ENCODE measurements at regions not wholly inside any gene's neighbourhood (a gene's known extent, or its start where the extent isn't known, plus 50 kb on each side); places are given as distances from the start of the nearest gene placed in this dataset.

DNA sequence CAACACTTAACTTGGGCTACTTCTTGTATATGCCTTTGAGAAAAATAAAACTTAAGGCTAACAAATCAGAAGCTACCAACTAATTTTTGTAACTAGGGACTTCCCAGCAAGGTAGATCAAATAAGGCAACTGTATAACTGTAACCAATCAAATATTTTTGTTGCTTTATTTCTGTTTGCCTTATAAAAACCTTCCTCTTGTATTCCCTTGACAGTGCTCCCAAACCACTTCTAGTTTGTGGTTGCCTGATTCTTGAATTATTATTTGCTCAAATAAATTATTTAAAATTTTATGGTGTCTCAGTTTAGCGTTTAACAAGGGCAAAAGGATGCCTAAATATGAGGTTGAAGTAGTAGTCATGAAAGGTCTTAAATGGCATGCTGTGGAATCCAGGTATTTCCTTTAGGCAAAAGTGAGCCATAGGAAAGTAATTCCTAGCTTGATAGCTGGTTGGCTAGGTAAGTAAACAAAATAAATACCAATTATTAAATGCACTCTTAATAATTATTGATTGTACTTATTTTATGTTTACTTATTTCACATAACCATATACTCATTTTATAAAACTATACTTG lies 632.6 kb downstream of the RPL10L start:
- no peaks in the 10 kb centered on the region for H4K20me1 ChIP-seq (replicated peaks in 1 of 2; ENCODE audit: control insufficient read depth in 1 of 2, insufficient read depth in 2 of 2, low read length in 2 of 2)
- no peaks in the 10 kb centered on the region for H3K23me2 ChIP-seq (ENCODE audit: low read depth, low read length)
- no peak overlapping the region for H3K23ac ChIP-seq (ENCODE audit: insufficient read length)
- H3K14ac ChIP-seq (ENCODE audit: insufficient read length) = no peak overlapping the region
- 82% methylated on average over 1 of the region's 1 CpG; no CpG with 5 or more reads in 1 of the 2 experiments for WGBS, 2 experiments (ENCODE audit: extremely low coverage in 1 of 2, insufficient coverage in 1 of 2, insufficient read length in 1 of 2, insufficient replicate concordance in 2 of 2, low coverage in 1 of 2, low lambda C conversion rate in 2 of 2, missing lambda C conversion rate in 1 of 2)
- H3K4me3 ChIP-seq (ENCODE audit: extremely low read depth in 1 of 4, insufficient read depth in 2 of 4, low read depth in 3 of 4, low read length in 4 of 4) = no peak overlapping the region
- no peak overlapping the region for H3K4me2 ChIP-seq (ENCODE audit: insufficient read depth in 1 of 2, low read depth in 2 of 2, low read length in 2 of 2)
- no peak overlapping the region for H3K4ac ChIP-seq (replicated peaks; ENCODE audit: insufficient read length, low read depth, low read length)
- no peak for TF ChIP-seq SP1 (IDR thresholded peaks at IDR 0.05; ENCODE audit: low read depth, low read length)
- no peak for TF ChIP-seq TBP (IDR thresholded peaks at IDR 0.05; ENCODE audit: low read depth, low read length)
- no peak overlapping the region for H4K91ac ChIP-seq (replicated peaks; ENCODE audit: insufficient read length, low read length)
- H3K79me2 ChIP-seq (ENCODE audit: control insufficient read depth in 1 of 2, insufficient read depth in 2 of 2, low read length in 2 of 2) = no peaks in the 10 kb centered on the region
- DNase-seq (ENCODE audit: low read depth in 1 of 2, low spot score in 2 of 2) (no peak), FAIRE-seq (no peak)
- H2BK5ac ChIP-seq (ENCODE audit: low read depth, low read length) = no peak overlapping the region
- POLR2A ChIA-PET (ENCODE audit: partially characterized antibody) = no interaction called here
- no peaks in the 10 kb centered on the region for H3K27me3 ChIP-seq (replicated peaks in 1 of 4; ENCODE audit: control insufficient read depth in 3 of 4, extremely low read depth in 1 of 4, insufficient read depth in 3 of 4, low read length in 3 of 4)
- no peak overlapping the region for H4K8ac ChIP-seq (ENCODE audit: extremely low read depth, insufficient read depth, low read length)
- H3K4me1 ChIP-seq (replicated peaks in 1 of 4; ENCODE audit: control insufficient read depth in 3 of 4, insufficient read depth in 4 of 4, low read length in 3 of 4) = no peaks in the 10 kb centered on the region
- H3K9ac ChIP-seq (replicated peaks in 1 of 4; ENCODE audit: extremely low read depth in 1 of 4, low read depth in 3 of 4, low read length in 3 of 4) = no peak overlapping the region
- no peak overlapping the region for H2BK15ac ChIP-seq (ENCODE audit: low read length)
- no peaks in the 10 kb centered on the region for H3K79me1 ChIP-seq (ENCODE audit: low read depth, low read length)
- no peak overlapping the region for H2BK120ac ChIP-seq (replicated peaks; ENCODE audit: low read depth, low read length)
- no peak overlapping the region for H2BK12ac ChIP-seq (ENCODE audit: low read depth, low read length)
- no peak overlapping the region for H3K56ac ChIP-seq (replicated peaks; ENCODE audit: insufficient read length, low read depth, low read length)
- H2AFZ ChIP-seq (ENCODE audit: low read length) = no peak overlapping the region
- CTCF ChIA-PET (ENCODE audit: partially characterized antibody) = no interaction called here
- no peaks in the 10 kb centered on the region for H3K36me3 ChIP-seq (ENCODE audit: control insufficient read depth in 2 of 4, insufficient read depth in 4 of 4, low read length in 3 of 4)
- H3K27ac ChIP-seq (ENCODE audit: low read depth, low read length) = no peak overlapping the region
- no peak overlapping the region for H3K18ac ChIP-seq (ENCODE audit: extremely low read depth, low read length)
- H2BK20ac ChIP-seq (ENCODE audit: low read length) = no peak overlapping the region
- H3K9me3 ChIP-seq (ENCODE audit: insufficient read depth in 2 of 2, low read depth in 1 of 2, low read length in 1 of 2) = no peaks in the 10 kb centered on the region
- H2AK5ac ChIP-seq (ENCODE audit: low read depth, low read length) = no peak overlapping the region
- no peak overlapping the region for H4K5ac ChIP-seq (ENCODE audit: insufficient read length, low read depth, low read length)

Measured in H1 (cell line).